ENCODE measurements at regions not wholly inside any gene's neighbourhood (a gene's known extent, or its start where the extent isn't known, plus 50 kb on each side); places are given as distances from the start of the nearest gene placed in this dataset.

GRCh38 chr12:126117502-126117901 is 1052.3 kb downstream of the AACS start:
- intact Hi-C loops (cut with micrococcal nuclease) = no loop called here
- no peak overlapping the region for H3K27ac Mint-ChIP-seq
- Histone ChIP-seq H3K4me2 (replicated peaks; ENCODE audit: low read depth, low read length, poor library complexity, severe bottlenecking) (no peak overlapping the region), H3K4me3 (ENCODE audit: control extremely low read depth in 1 of 5, extremely low read depth in 1 of 5, insufficient read depth in 1 of 5, low read depth in 2 of 5, low read length in 4 of 5) (no peak overlapping the region), H3K79me2 (ENCODE audit: control insufficient read depth, insufficient read depth, low read length) (no peaks in the 10 kb centered on the region), H3K9me3 (ENCODE audit: control extremely low read depth in 1 of 3, control insufficient read depth in 2 of 3, insufficient read depth in 1 of 3, low read length in 2 of 3) (peaks cover 0 to 4% (median 4%) of the 10 kb centered on the region in 3 donors), H2AFZ (ENCODE audit: insufficient read depth, low read depth, low read length, poor library complexity, severe bottlenecking) (no peak overlapping the region), H4K20me1 (ENCODE audit: control insufficient read depth, insufficient read depth, low read length, poor library complexity, severe bottlenecking) (no peaks in the 10 kb centered on the region), H3K36me3 (replicated peaks in 1 of 2; ENCODE audit: control extremely low read depth in 1 of 2, control insufficient read depth in 1 of 2, extremely low read depth in 1 of 2, insufficient read depth in 2 of 2, low read length in 1 of 2) (no peaks in the 10 kb centered on the region), H3K27me3 (replicated peaks in 1 of 4; ENCODE audit: control extremely low read depth in 1 of 4, control insufficient read depth in 3 of 4, insufficient read depth in 4 of 4, low read length in 3 of 4) (no peaks in the 10 kb centered on the region), H3K4me1 (ENCODE audit: control insufficient read depth in 2 of 2, insufficient read depth in 2 of 2, low read length in 2 of 2) (no peaks in the 10 kb centered on the region), H3K27ac (ENCODE audit: low read length in 2 of 2) (no peak overlapping the region), H3K9ac (ENCODE audit: low read length) (no peak overlapping the region)
- ChIA-PET CTCF (no interaction called here), POLR2A (no interaction called here)
- H3K4me3 Mint-ChIP-seq = no peak overlapping the region
- H3K4me1 Mint-ChIP-seq = no peaks in the 10 kb centered on the region
- no CpG with 5 or more reads among the region's 3 CpGs for WGBS (ENCODE audit: insufficient coverage)
- TF ChIP-seq CTCF (IDR thresholded peaks at IDR 0.05) (no peak), EZH2 (IDR thresholded peaks at IDR 0.05; ENCODE audit: borderline replicate concordance, insufficient read depth, low read depth, low read length, poor library complexity, severe bottlenecking) (no peak)
- ATAC-seq (ENCODE audit: low read depth) = no peak
- H3K27me3 Mint-ChIP-seq = no peaks in the 10 kb centered on the region
- no peak for DNase-seq
- H3K9me3 Mint-ChIP-seq (ENCODE audit: insufficient read depth) = no peaks in the 10 kb centered on the region

GRCh38 chr12:126139355-126139754 is 1074.1 kb downstream of the AACS start:
- Mint-ChIP-seq H3K9me3 (ENCODE audit: insufficient read depth) (peaks cover 14% of the 10 kb centered on the region), H3K4me1 (no peaks in the 10 kb centered on the region), H3K27me3 (no peaks in the 10 kb centered on the region), H3K27ac (no peak overlapping the region), H3K4me3 (no peak overlapping the region)
- ATAC-seq (ENCODE audit: low read depth) (no peak), DNase-seq (no peak)
- H3K4me3 ChIP-seq (ENCODE audit: control extremely low read depth in 1 of 5, extremely low read depth in 1 of 5, insufficient read depth in 1 of 5, low read depth in 2 of 5, low read length in 4 of 5) = no peak overlapping the region
- 87% methylated on average over 3 of the region's 5 CpGs for WGBS (ENCODE audit: insufficient coverage)
- no peaks in the 10 kb centered on the region for H3K36me3 ChIP-seq (replicated peaks in 1 of 2; ENCODE audit: control extremely low read depth in 1 of 2, control insufficient read depth in 1 of 2, extremely low read depth in 1 of 2, insufficient read depth in 2 of 2, low read length in 1 of 2)
- intact Hi-C loops (cut with micrococcal nuclease) = no loop called here
- H3K27ac ChIP-seq (ENCODE audit: low read length in 2 of 2) = no peak overlapping the region
- no peaks in the 10 kb centered on the region for H3K4me1 ChIP-seq (ENCODE audit: control insufficient read depth in 2 of 2, insufficient read depth in 2 of 2, low read length in 2 of 2)
- H3K9ac ChIP-seq (ENCODE audit: low read length) = no peak overlapping the region
- ChIA-PET CTCF (no interaction called here), POLR2A (no interaction called here)
- H3K27me3 ChIP-seq (replicated peaks in 1 of 4; ENCODE audit: control extremely low read depth in 1 of 4, control insufficient read depth in 3 of 4, insufficient read depth in 4 of 4, low read length in 3 of 4) = no peaks in the 10 kb centered on the region
- no peak overlapping the region for H3K4me2 ChIP-seq (replicated peaks; ENCODE audit: low read depth, low read length, poor library complexity, severe bottlenecking)
- H3K9me3 ChIP-seq (ENCODE audit: control extremely low read depth in 1 of 3, control insufficient read depth in 2 of 3, insufficient read depth in 1 of 3, low read length in 2 of 3) = peaks cover 0 to 21% (median 16%) of the 10 kb centered on the region in 3 donors
- no peak for TF ChIP-seq CTCF (IDR thresholded peaks at IDR 0.05)
- no peak for TF ChIP-seq EZH2 (IDR thresholded peaks at IDR 0.05; ENCODE audit: borderline replicate concordance, insufficient read depth, low read depth, low read length, poor library complexity, severe bottlenecking)
- H2AFZ ChIP-seq (ENCODE audit: insufficient read depth, low read depth, low read length, poor library complexity, severe bottlenecking) = no peak overlapping the region
- H4K20me1 ChIP-seq (ENCODE audit: control insufficient read depth, insufficient read depth, low read length, poor library complexity, severe bottlenecking) = no peaks in the 10 kb centered on the region
- no peaks in the 10 kb centered on the region for H3K79me2 ChIP-seq (ENCODE audit: control insufficient read depth, insufficient read depth, low read length)

Data from B cell (primary cell).